Hematopoietic multipotent progenitor cell treated with erythropoietin and hydrocortisone succinate and interleukin-3 and kit ligand, for 15 days (in vitro differentiated cells): ENCODE measurements at regions not wholly inside any gene's neighbourhood (a gene's known extent, or its start where the extent isn't known, plus 50 kb on each side); places are given as distances from the start of the nearest gene placed in this dataset.
A peak's percentile ranks its signal among the peaks of the same experiment; 100 is the strongest.

ENCODE experiments used
- DNase-seq: peaks from one replicate; pipeline ENCODE4 v3.0.0-alpha.2; 2015; ENCODE audit warnings: low spot score

DNA sequence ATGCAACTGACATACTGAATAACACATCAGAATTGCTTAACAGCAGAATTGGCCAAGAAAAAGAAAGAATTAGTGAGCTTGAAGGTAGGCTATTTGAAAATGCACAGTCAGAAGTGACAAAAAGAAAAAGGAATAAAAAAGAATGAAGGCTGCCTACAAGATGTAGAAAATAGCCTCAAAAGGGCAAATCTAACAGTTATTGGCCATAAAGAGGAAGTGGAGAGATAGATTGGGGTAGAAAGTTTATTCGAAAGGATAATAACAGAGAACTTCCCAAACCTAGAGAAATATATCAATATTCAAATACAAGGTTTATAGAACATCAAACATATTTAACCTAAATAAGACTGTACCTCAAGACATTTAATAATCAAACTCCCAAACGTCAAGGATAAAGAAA is 67.5 kb downstream of the ATP6V1G3 start:
- no peak for DNase-seq

DNA sequence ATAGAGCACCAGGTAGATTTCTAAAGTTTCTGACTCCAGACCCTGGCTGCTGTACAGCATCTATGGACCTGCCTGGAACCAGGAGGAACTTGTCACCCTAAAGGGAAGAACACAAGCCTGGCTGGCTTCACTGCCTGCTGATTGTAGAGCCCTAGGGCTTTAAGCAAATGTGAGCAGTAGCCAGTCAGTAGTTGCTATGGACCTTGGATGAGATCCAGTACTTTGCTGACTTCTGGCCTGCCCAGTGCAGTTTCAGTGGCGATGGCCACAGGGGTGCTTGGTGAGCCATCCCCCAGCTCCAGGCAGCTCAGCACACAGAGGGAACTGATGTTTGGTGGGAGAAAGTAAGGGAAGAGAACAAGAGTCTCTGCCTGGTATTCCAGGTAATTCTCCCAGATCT is 68.4 kb downstream of the ATP6V1G3 start:
- no peak for DNase-seq

DNA sequence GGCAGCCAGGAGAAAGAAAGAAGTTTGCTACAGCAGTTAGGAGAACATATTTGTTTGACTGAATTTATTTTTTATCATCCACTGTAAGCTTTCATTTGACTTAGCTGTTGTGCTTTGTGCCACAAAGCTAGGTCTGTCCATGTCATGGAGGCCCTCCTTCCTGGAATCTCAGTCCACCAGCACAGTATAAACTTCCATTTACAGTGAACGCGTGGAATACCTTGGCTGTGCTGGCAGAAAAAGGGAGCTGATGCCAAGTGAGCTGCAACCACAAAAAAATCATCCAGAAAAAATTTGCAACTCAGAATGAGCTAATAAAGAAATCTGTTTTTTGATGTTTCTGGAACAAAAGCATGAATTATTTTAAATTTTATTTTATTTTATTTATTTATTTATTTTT is 72.6 kb downstream of the ATP6V1G3 start:
- no peak for DNase-seq

DNA sequence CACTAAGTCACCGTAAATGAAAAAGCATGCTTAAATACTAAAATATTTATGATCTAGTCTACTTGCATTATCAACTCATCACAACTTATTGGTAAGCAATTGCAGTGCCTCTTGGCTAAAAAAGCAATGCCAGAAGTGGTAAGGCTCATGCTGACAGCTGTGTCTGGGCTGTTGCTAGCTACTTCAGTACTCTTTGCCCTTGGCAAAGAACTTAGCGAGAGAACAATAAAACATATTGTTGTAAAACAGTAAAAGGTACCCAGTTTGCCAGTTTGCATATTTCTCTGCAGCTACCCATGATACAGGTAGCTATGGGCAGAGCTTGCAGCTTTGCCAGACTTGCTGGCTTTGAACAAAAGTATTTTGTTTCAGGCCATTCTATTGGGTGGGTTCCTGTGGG is 73.1 kb downstream of the ATP6V1G3 start:
- DNase-seq: no peak

DNA sequence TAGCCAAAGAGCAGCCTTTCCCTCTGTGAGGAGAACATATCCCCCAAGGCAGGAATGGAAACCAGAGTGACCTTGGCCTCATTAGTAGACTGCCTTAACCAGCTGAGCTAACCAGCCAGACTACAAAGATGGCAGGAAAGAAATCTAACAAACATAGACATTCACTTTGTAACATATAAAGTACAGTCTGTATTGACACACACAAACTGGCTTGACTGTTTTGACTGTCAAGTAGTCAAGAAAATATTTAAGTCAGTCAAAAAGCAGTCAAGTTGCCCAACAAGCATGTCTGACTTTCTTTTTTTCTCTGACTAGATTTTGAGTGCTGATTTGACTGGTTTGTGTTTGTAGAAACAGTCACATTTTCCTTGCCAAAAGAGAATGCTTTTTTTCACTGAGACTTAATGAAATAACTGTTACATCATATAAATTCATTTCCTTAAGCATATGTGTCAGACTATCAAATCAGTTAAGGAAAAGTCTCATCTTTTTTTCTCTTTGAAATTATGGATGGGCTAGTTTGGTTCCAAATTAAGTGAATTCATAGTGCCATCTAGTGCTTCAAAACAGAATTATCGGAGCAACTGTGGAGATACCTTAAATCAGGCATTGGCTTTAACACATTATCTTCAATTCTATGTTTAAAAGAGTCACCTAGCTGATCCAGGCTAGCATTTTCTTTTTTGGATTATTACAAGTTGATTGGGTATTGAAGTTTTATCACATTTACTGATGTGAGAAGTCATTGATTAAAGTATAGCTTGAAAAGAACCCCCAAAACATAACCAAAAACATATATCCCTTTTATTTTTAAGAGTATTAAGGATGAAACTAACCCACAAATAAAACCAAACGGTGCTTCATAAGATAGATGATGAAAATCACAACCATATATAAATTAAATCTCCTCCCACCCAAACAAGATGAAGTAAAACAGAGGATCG is 75.0 kb downstream of the ATP6V1G3 start:
- DNase-seq: peak; percentile 27

DNA sequence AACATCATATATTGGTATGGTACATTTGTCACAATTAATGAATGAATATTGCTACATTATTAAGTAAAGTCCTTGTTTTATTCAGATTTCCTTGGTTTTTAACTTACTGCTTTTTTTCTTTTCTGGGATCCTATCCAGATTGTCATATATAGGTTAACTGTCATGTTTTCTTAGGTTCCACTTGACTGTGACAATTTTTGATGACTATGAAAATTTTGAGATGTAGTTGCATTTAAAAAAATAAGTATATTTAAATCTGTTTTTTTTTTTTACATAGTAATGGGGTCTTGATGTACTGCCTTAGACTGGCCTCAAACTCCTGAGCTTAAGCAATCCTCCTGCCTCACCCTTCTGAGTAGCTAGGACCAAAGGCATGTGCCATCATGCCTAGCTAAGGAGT is 76.8 kb downstream of the ATP6V1G3 start:
- DNase-seq: no peak

DNA sequence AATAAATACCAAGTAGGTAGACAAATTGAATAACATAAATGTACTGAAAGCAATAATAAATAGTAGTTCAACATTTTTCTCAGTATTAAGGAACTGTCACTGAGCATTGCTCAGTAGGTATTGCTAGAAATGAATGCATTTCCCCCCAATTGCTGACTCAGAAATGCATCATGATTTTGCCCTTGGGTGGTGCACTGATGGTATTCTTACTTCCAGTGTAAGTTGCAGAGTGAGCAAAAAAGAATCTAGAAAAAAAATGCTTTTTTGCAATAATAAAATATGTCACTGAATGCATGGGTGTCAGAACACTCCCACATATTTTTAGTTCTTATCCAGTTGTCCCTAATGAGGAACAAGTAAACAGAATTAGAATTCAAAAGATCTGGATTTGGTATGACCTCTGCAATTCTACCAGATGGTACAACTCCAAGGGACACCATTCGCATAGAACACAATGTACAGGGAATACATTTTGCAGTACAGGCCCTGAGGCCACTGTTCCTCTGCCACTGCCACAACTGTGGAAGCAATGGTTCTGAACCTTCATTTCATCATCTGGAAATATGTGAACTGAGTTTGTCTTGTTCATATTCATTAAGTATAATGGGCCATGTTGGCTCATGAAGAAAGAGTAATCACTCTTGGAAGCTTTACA is 78.0 kb downstream of the ATP6V1G3 start:
- DNase-seq: no peak

DNA sequence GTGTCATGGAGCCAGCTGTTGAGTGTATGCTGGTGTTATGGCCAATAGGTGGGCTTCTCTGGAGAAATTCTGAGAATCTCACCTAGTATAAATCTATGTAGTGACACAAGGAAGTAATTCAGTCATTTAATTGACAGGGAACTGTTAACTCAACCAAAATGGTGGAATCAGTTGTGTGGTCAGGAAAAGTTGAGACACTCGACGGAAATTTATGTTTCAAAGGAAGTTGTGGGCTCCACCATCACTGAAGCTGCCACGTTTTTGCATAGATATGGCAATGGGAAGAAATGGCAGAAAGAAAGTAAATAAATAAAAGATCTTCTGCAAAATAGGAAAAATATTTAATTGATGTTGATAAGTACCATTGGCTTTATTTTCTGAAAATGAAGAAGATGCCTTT is 84.5 kb downstream of the ATP6V1G3 start:
- no peak for DNase-seq

DNA sequence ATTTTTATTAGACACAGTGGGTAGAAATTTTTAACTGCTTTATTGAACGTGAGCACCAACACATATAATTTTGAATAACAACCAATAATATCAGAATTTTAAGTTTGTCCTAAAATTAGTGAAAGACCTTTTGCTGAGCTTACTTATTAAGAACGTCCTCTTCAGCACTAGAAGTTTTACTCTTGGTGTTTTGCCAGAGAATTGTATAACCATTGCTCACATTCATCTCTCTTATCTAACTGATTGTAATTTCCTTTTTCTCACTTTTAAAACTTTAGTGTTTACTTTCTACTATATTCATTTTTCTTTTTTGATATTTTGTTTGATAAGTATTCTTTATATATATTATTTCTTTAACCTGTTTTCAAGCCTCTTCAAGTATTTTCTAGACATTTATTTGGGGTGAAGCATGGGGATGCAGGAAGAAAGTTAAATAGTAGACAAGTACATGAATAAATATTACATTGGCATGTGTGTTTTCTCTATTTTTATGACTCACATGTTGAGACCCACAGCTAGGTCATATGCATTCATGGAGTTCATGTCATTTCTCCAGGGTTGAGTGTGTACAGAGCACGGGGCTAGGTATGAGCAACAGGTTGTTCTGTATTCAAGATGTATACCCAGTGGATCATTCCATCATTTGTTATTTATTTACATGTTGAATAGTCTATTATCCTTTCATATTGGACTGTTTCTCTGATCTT is 90.6 kb downstream of the ATP6V1G3 start:
- DNase-seq: no peak

DNA sequence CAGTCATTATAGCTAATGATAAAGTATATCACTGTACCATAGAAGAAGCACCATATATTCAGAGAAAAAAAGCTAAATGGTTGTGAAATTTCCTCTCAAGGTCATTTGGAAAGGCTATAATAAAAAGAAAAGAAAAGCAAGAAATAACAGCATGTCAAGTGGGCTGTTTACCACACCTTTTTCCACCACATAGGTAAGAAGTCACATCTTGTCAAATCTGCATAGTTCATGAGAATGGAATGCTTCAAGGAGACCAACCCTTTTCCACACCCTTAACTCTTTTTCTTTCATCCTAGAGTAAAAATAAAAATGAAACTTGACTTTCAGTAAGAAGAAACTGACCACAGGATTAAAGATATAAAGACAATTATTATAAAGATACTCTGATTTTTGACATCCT is 91.2 kb downstream of the ATP6V1G3 start:
- DNase-seq: no peak

DNA sequence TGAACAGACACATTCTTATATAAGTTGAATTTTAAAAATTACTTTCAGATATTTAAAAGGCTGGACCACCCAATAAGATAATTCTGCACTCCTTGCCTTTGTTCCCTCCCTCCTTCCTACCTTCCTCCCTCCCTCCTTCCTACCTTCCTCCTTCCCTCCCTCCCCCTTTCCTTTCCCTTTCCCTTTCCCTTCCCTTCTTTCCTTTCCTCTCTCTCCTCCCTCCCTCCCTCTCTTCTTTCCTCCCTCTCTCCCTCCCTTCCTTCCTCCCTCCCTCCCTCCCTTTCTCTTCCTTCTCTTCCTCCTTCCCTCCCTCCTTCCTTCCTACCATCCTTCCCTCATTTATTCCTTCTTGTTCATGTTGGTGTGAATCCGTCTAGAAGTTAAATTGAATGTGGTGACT is 93.0 kb downstream of the ATP6V1G3 start:
- no peak for DNase-seq

DNA sequence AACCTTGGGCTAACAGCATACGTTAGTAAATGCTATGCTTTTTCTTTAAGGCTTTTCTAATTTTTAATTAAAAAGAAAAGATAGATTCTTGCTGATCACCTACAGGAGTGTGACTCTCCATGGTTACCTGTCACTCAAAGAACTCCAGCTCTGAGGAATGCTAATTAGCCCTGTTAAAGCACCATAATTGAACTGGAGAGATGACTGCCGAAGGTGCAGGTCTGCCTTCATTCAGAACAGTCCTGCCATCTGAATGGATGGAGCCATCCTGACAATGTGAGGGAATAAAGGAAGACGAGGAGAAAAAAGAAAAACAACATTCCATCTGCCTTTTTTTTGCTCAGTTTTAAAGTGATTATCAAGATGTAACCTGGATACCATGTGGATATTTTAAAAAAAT is 94.6 kb downstream of the ATP6V1G3 start:
- no peak for DNase-seq

DNA sequence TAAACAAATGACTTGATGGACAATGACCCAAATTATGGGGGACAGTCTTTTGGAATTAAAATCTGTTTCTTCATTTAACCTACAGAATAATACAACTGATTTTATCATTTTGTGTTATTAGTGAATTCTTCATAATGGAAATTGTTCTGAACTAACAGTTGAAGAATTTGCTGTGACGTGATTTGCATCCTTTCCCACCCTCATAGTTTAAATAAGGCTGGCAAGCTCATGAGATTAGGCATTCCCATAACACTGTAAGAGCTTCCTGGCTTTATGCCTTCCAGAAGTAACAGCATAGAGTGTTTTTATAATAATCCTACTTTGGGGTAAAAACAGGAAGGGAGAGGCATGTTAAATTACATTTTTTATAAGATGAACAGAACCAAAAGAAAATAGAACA is 95.7 kb downstream of the ATP6V1G3 start:
- no peak for DNase-seq

DNA sequence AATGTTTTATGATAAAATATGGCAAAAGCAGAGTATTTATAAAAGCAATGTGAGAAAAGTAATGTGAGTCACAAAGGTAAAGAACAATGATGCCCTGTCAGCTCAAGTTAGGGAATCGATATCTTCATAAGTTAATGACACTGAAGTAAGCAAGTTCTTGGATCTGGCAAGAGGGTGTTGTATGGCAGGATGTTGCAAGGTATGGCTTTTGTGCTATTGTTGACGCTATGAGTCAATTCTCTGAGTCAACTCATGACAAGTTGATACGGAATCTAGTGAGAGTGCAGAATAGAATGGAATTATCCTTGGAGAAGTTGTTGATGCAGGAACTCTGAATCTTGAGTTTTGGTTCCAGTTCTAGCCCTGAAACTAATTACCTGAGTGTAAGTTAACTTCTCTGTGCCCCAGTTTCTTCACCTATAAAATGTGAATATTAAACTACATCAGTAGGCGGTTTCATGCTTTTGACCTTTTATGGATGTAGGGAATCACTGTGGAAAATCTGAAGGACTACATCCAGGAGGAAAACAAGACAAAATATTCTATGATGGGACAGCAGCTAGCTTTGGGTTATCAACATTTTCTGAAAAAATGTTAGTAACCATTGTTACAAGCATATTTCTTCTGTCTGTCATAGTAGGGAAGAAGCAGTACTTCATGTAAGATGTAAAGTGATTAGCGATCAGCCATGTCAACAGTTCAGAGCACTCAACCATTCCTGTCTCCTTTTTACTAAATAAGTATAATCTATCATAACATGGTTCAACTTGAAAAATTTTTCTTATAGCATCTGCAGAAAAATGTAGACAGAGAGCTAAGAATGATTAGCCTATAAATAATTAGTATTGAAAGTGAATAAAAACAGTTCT is 96.9 kb downstream of the ATP6V1G3 start:
- no peak for DNase-seq

DNA sequence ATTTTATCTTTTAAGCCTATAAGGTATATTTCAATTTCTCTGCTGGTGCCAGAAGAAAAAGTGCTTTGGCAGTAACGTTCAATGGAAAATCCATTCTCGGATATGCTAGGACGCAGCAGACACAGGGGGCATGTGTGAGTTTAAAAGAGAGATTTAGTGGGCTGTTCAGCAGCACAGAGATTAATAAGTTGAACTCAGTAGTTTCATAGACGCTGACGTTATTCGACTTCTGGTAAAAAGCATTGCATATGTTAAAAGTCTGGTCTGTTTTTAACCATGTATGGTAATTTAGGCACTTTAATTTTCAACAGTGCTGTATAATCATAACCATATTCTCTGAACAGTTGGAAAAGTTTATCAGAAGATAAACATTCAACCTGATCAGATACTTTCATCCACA is 99.6 kb downstream of the ATP6V1G3 start:
- no peak for DNase-seq

DNA sequence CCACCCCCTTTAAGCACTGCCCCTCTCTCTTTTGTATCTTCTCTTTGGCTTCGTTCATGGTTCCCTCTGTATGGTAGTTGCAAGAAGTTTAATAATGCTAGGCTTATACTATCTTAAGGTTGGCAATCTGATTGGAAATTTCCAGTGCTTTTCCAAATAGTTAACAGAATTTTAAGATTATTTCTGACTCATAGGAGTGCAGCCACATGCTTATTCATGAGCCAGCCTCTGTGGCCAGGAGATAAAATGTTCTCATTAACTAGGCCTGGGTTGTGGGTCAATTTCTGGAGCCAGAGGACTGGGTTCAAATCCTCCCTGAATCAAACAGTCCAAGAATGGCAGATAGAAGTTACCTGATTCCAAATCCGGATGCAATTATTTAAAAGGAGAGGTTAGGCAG is 103.1 kb downstream of the ATP6V1G3 start:
- no peak for DNase-seq

DNA sequence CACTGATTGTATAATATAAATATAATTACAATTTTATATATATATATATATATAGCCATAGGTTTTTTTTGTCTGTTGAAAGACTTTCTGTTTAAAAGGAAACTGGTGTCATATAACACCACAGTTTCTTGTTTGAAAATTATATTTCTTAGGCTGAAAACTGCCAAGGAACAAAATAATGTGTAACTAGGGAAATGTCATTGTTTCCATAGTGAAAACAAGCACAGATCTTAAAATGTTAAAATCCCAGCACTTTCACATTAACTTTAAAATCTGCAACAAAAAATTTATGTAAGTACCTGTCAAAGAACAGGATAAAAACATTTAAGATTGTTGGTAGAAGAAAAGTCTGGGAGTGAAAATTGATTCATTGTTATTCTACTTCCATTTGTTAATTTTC is 104.2 kb downstream of the ATP6V1G3 start:
- no peak for DNase-seq

DNA sequence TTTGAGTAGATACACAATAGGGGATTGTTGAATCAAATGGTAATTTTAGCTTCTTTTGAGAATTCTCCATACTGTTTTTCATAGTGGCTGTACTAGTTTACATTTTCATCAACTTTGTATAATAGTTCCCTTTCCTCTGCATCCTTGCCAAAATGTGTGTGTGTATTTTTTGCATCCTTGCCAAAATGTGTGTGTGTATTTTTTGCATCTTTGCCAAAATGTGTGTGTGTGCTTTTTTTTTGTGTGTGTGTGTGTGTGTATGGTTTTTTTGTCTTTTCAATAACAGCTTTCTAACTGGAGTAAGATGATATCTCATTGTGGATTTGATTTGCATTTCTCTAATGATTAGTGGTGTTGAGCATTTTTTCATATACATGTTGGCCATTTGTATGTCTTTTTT is 105.4 kb downstream of the ATP6V1G3 start:
- no peak for DNase-seq

DNA sequence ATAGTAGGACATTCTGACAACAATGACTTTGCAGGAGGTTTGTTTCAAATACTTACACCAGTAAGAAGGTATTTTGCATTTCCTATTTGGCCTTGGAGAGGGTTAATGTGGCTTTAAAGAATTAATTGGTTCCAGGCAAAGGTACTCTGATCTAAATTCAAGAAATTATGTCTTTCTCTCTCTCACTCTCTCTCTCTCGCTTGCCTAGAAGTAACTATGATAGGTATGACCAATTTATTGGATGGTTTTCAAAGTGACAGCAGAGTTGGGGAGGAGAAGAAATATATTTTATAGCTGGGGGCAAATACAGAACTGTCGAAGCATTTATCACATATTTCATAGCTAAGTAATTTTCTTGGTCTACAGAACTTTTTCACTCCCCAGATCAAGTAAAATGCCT is 116.0 kb downstream of the ATP6V1G3 start:
- no peak for DNase-seq

DNA sequence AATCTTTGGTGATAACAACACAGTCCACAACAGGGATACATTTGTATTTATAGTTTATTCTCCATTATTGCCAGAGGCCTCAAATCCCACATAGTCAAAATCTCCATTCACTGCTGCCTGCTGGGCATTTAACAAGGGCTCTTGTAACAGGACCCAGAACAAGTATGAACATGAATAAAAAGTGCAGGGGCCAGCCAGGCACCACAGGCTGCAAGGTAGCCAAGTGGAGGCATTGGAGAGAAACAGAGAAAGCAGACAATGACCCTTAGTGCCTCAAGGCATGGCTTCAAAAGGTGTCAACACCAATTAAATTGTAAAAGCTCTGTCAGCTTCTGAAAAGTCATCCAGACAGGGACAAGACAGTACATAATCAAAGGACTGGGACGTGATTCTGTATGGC is 116.8 kb downstream of the ATP6V1G3 start:
- no peak for DNase-seq

DNA sequence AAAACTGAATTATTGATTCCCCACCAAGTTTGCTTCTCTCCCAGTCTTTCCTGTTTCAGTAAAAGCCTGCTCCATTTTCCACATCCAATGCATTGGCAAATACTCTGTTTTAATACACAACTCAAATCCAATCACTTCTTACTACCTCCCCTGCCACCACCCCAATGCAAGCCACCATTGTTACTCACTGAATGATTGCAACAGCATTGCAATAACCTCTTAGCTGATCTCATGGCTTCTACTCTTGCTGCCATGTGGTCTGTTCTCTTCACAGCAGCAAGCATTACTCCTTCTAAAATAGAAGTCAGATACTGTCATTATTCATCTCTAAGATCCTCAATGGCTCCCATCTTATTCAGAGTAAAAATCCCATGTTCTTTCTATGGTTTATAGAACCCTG is 123.4 kb downstream of the ATP6V1G3 start:
- DNase-seq: no peak

DNA sequence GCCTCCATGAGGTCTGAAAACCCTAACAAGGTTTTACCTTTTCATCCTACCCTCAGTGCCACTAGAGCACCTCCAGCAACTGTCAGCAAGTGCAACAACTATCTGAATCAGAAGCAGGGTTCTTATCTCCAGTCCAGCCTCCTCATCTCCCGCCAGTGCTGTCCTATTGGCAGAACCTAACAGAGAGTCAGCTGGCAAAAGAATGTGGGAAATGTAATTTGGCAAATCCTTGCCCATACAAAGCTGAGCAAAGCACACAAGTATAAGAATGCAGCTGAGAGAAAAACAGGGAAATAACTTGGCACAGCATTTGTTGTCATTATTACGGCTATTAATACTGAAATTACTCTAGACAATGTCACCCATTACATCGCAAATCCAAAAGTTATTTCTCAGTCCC is 124.2 kb downstream of the ATP6V1G3 start:
- no peak for DNase-seq
